ENCODE measurements at regions not wholly inside any gene's neighbourhood (a gene's known extent, or its start where the extent isn't known, plus 50 kb on each side); places are given as distances from the start of the nearest gene placed in this dataset.

GRCh38 chr11:123378096-123378495 lies 52.0 kb upstream of the GRAMD1B start:
- no peak for DNase-seq (ENCODE audit: low read depth)

GRCh38 chr11:123377355-123377754 lies 52.7 kb upstream of the GRAMD1B start:
- DNase-seq (ENCODE audit: low read depth): no peak

DNA sequence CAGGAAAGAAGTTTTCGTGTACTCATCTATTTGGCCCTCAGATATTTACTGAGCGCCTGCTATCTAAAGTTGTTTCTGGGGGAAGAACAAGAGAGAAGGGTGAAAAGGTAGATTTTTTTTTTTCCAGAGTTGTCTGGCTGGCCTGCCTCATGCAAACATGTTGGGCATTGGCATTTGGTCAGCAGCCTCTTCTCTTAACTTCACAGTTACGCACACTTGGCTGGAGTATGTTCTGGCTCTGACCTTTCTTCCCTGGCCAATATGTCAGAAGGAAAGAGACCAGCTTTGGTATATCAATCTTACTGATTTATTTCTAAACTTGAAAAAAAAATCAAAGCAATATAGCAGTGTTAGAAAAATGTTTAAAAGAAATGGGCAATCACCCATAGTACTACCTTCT lies 54.2 kb upstream of the GRAMD1B start:
- no peak for DNase-seq (ENCODE audit: low read depth)

DNA sequence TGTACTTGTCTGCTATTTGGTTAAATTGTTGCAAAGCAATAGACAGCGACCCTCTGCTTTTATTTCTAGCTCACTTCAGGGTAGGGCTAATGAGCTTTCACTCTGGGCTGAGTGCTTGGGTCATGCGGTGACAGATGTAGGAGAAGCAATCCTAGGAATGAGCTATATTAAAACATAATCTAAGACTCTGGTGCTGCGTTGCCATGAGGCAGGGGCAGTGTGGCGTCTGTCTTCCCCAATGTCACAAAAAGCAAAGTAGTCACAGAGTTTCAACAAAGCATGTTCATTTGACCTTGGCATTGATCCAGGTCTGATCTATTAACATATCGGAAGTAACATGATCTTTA lies 55.5 kb upstream of the GRAMD1B start:
- DNase-seq (ENCODE audit: low read depth): no peak

- DNase-seq (ENCODE audit: low read depth): no peak
Observed at GRCh38 chr11:123373754-123374621, 56.1 kb upstream of the GRAMD1B start.

GRCh38 chr11:123371506-123372297 lies 58.4 kb upstream of the GRAMD1B start:
- DNase-seq (ENCODE audit: low read depth): no peak

GRCh38 chr11:123366924-123367323 lies 63.1 kb upstream of the GRAMD1B start:
- no peak for DNase-seq (ENCODE audit: low read depth)

DNA sequence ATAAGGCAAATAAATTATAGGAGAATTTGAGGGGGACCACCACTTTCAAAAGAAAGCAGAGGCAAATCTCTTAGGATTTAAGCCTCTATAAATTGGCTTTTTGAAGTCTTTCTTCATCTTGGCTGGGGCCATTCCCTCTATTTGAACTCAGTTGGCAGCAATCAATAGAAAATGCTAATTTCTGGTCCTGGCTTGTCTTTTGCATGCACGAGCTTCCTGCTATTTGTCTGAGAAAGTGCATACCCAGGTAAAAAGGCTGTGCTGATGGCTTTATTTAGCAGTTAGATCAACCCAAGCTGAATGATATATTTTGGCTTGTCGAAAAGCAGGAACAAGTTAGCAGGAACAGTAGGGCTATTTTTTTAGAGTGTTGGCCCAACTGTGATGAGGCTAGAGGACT lies 64.1 kb upstream of the GRAMD1B start:
- DNase-seq (ENCODE audit: low read depth): no peak

DNA sequence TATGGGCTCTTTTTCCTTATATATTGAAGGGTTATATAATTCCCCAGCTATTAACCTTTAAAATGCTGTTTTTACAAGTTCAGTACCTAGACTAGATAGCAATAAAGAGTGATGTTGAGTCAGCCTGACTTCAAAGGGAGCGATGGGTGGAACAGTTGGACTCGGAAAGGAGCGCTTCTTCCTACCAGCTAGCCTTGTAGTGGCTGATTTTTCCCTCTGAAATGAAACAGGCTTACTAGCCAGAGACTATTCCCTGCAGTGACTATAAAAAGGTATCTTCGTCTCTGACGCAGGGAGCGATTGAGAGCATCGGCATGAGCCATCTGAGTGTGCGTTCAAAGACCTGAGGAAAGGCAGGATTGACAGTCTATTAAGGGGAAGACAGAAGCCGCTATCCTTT lies 66.0 kb upstream of the GRAMD1B start:
- no peak for DNase-seq (ENCODE audit: low read depth)

DNA sequence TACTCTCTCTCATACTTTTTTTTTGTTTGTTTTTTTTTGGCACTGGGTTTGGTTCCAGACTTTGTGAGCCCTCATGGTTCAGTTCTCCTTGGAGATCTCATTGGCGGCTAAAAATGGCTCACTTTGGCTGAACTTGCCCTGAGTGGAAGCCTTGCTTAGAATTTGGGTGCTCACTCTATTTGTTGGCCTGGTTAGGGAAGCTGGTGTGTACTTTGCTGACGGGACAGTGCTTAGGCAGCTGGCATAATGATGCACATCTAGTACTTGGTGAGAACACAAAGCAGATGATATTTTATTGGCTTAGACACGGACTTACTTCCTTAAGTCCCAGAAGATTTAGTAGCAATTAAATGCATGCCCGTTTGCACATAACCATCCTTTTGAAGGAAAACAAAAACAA lies 66.5 kb upstream of the GRAMD1B start:
- DNase-seq (ENCODE audit: low read depth): no peak

DNA sequence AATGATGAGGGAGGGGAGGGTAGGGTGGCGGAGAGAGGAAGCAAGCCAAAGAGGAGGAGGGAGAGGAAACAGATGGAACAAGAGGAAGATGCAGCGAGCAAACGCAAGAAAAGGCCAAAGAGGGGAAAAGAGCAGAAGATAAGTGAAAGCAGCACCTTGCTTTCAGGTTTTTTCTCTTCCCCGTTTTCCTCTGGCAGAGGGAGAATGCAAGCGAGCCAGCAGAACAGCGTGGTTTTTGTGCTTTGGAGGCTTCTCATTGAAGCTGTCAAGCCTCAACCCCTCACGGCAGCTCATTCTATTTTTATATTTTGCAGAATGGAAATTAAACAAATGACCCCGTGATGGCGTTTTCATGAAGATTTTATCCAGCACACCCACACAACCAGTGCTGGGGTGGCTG lies 67.1 kb upstream of the GRAMD1B start:
- no peak for DNase-seq (ENCODE audit: low read depth)

GRCh38 chr11:123362186-123362585 lies 67.9 kb upstream of the GRAMD1B start:
- DNase-seq (ENCODE audit: low read depth): no peak

GRCh38 chr11:123361110-123361509 lies 69.0 kb upstream of the GRAMD1B start:
- no peak for DNase-seq (ENCODE audit: low read depth)

DNA sequence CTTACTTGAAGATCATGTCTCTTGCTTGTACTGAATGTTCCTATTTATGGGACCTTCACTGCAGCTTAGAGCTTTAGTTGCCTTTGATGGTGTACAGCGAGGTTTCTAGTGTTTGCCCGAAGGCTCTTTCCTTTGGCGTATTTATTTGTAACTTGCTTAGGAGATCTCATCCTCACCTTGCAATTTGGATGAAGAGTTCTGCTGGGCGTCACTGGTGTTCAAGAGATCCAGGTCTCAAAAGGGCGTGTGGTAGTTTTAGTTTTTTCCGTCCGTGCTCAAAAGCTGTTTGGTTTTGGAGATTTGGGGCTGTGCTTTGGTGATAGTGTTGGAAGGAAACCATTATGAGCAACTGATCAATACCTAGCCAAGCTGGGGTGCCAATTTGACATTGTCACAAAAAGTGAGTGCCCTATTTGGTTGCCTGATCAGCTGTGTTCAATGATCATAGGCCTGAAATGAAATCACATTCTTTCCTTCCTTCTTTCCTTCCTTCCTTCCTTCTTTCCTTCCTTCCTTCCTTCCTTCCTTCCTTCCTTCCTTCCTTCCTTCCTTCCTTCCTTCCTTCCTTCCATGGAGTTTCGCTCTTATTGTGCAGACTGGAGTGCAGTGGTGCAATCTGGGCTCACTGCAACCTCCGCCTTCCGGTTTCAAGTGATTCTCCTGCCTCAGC lies 69.7 kb upstream of the GRAMD1B start:
- no peak for DNase-seq (ENCODE audit: low read depth)

DNA sequence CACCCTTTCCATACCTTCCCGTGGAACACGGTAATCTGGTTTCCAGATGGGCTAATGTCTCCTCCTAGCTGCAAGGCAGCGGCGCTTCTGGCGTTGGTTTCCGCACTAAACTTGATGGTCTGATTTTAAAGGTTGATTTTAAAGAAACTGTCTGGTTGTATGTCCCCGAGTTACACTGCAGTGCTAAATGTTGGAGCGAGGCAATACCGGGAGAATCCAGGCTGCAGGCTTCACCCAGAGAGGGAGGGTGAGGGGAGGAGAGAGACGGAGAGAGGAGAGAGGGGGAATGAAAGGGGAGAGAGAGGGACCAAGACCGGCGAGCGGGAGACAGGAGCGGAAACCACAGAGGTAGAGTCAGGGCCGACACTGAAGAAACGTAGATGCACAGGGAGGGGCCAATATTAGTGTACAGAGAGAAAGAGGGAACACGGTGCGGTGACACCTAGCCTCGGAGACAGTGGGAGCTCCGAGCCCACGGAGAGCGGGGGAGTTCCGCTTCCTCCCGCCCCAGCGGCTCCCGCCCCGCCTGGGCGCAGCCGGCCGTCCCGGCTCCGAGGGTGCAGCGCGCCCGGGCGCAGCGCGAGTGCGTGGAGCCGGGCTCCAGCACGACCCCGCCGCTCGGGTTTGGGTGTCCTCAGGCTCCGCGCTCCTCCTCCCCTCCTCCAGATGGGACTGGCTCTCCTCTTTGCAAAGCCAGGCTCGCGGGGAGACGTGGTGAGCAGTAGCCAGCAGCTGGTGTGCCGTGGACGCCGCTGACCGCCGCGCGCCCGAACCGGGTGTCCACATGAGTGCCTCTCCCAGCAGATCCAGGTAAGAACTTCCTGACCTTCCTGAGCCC lies 71.9 kb upstream of the GRAMD1B start:
- no peak for DNase-seq (ENCODE audit: low read depth)

DNA sequence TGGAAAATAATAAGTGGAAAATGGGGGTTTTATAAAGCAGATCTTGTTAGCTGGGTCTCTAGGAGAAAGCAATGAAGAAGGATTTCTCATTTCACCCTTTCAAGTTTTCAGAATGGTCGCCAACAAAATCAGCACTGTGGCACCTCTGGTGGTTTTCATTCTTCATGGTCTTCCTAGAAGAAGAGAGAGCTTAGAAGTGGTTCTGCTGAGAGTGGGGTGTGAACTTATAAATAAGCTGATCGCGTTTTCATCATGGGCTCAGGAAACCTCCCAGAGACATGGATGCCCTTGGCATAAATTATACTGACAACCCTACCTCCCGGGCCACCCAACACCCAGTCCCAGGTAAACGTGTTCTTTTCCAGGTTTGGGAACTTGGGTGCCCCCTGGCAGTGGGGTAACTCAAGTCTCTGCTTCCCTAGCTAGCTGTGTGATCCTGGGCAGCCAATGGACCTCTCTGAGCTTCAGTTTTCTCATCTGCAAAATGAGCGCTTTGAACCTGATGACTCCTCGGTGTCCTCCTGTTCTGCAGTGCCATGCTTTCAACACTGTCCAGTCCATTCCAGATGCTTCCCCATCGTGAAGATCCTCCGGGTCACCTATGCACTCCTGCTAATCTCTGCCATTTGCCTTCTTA lies 72.6 kb upstream of the GRAMD1B start:
- no peak for DNase-seq (ENCODE audit: low read depth)

- DNase-seq (ENCODE audit: low read depth): no peak
Observed at GRCh38 chr11:123356539-123356938, 73.5 kb upstream of the GRAMD1B start.

GRCh38 chr11:123354371-123354975 lies 75.6 kb upstream of the GRAMD1B start:
- DNase-seq (ENCODE audit: low read depth): no peak

- no peak for DNase-seq (ENCODE audit: low read depth)
Observed at GRCh38 chr11:123351375-123351774, 78.7 kb upstream of the GRAMD1B start.

DNA sequence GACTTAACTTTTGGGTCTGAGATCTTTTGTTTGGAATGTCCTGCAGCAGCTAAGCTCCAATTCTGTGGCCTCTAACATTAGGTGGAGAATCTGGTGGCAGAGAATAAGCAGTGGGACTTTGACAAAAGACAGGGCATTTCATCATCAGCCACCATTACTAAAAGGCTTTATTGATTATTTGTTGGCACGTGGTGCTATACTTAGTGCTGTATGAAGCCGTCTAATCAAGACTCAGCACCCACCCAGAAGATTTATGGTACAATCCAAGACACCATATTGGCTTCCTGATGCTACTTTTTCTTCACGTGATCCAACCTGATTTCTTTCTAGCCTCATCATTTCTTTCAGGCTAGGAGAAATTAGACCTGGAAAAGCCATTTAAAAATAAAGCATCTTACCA lies 80.7 kb upstream of the GRAMD1B start:
- DNase-seq (ENCODE audit: low read depth): no peak

- DNase-seq (ENCODE audit: low read depth): no peak
Observed at GRCh38 chr11:123344790-123345357, 85.2 kb upstream of the GRAMD1B start.
